GM23338 (cell line): ENCODE measurements at regions not wholly inside any gene's neighbourhood (a gene's known extent, or its start where the extent isn't known, plus 50 kb on each side); places are given as distances from the start of the nearest gene placed in this dataset.

Experiments
- ATAC-seq: fragments of 200-7000 bp; cut with Tn5 transposase; 3 replicates; pipeline ENCODE4 v1.9.1; 2020
- DNase-seq: peaks from one replicate; pipeline ENCODE4 v3.0.0-alpha.2; 2015; ENCODE audit warnings: low spot score
- H2AFZ ChIP-seq: fragments of 200-600 bp; sonication (generic); 2 replicates; pipeline ENCODE4 v1.8.0; 2016; ENCODE audit warnings: antibody characterized with exemption, mild to moderate bottlenecking, moderate library complexity
- H3F3A ChIP-seq: fragments of 200-600 bp; sonication (generic); replicated peaks from 2 replicates; pipeline ENCODE4 v1.8.0; 2017; ENCODE audit warnings: antibody characterized with exemption, mixed run types, low read depth
- H3K27ac ChIP-seq: fragments of 200-600 bp; sonication (generic); 2 replicates; pipeline ENCODE4 v1.6.1; 2016; ENCODE audit warnings: low read depth
- H3K27me3 ChIP-seq: fragments of 200-600 bp; sonication (generic); 2 replicates; pipeline ENCODE4 v1.8.0; 2016; ENCODE audit warnings: mild to moderate bottlenecking, mixed run types, moderate library complexity; ENCODE audit not compliant: insufficient read depth
- H3K36me3 ChIP-seq: fragments of 200-600 bp; sonication (generic); 2 replicates; pipeline ENCODE4 v1.8.0; 2016; ENCODE audit warnings: mild to moderate bottlenecking; ENCODE audit not compliant: insufficient read depth
- H3K4me1 ChIP-seq: fragments of 200-600 bp; sonication (generic); 2 replicates; pipeline ENCODE4 v1.8.0; 2016; ENCODE audit warnings: mild to moderate bottlenecking, moderate library complexity; ENCODE audit not compliant: insufficient read depth
- H3K4me2 ChIP-seq: fragments of 200-600 bp; sonication (generic); 2 replicates; pipeline ENCODE4 v1.7.1; 2017; ENCODE audit warnings: mixed run types
- H3K4me3 ChIP-seq: fragments of 200-600 bp; sonication (generic); 2 replicates; pipeline ENCODE4 v1.6.1; 2016; ENCODE audit warnings: mixed run types
- H3K79me2 ChIP-seq: fragments of 200-600 bp; sonication (generic); replicated peaks from 2 replicates; pipeline ENCODE4 v1.8.0; 2017; ENCODE audit warnings: mild to moderate bottlenecking; ENCODE audit not compliant: insufficient read depth
- H3K9me2 ChIP-seq: fragments of 200-600 bp; sonication (generic); 2 replicates; pipeline ENCODE4 v1.8.0; 2017; ENCODE audit not compliant: insufficient read depth
- H4K20me1 ChIP-seq: fragments of 200-600 bp; sonication (generic); replicated peaks from 2 replicates; pipeline ENCODE4 v1.8.0; 2017; ENCODE audit warnings: mild to moderate bottlenecking; ENCODE audit not compliant: insufficient read depth
- H3K27ac Mint-ChIP-seq: 2 replicates; pipeline ENCODE4 v1.8.0; 2020; ENCODE audit warnings: inconsistent platforms, mild to moderate bottlenecking, moderate library complexity, mixed read lengths
- H3K27me3 Mint-ChIP-seq: 3 replicates; pipeline ENCODE4 v1.8.0; 2022; ENCODE audit warnings: low read depth, mild to moderate bottlenecking, moderate library complexity, mixed read lengths, inconsistent platforms; ENCODE audit not compliant: insufficient read depth, poor library complexity
- H3K36me3 Mint-ChIP-seq: 3 replicates; pipeline ENCODE4 v1.8.0; 2021; ENCODE audit warnings: low read depth, mild to moderate bottlenecking, inconsistent platforms, moderate library complexity, mixed read lengths
- H3K4me1 Mint-ChIP-seq: 3 replicates; pipeline ENCODE4 v1.8.0; 2020; ENCODE audit warnings: mild to moderate bottlenecking, inconsistent platforms, mixed read lengths
- H3K4me3 Mint-ChIP-seq: 3 replicates; pipeline ENCODE4 v1.8.0; 2021; ENCODE audit warnings: moderate library complexity, mild to moderate bottlenecking, inconsistent platforms, mixed read lengths
- H3K9me3 Mint-ChIP-seq: 3 replicates; pipeline ENCODE4 v1.8.0; 2020; ENCODE audit warnings: moderate library complexity, mild to moderate bottlenecking, inconsistent platforms, mixed read lengths
- CTCF ChIP-seq, 2 experiments: fragments of 200-600 bp in 1 of 2; sonication (generic) in 1 of 2; conservative IDR thresholded peaks; 2 replicates each; pipeline versions ENCODE4 v1.5.1 to v1.6.1; 2016 to 2017; ENCODE audit warnings: antibody characterized with exemption in 2 of 2, low read depth in 2 of 2, mild to moderate bottlenecking in 2 of 2, moderate library complexity in 1 of 2
- ETS1 ChIP-seq: IDR thresholded peaks from 2 replicates; pipeline ENCODE4 v1.6.1; 2016; ENCODE audit warnings: antibody characterized with exemption
- EZH2 ChIP-seq: fragments of 200-600 bp; sonication (generic); IDR thresholded peaks from one replicate; pipeline ENCODE4 v1.8.0; 2017; ENCODE audit warnings: antibody characterized with exemption, mild to moderate bottlenecking, low read depth; ENCODE audit not compliant: unreplicated experiment
- POLR2AphosphoS5 ChIP-seq: IDR thresholded peaks from 2 replicates; pipeline ENCODE4 v1.6.1; 2016; ENCODE audit warnings: antibody characterized with exemption, low read depth
- STAT1 ChIP-seq: IDR thresholded peaks from one replicate; pipeline ENCODE4 v1.6.1; 2016; ENCODE audit warnings: antibody characterized with exemption; ENCODE audit not compliant: unreplicated experiment
- ZNF331 ChIP-seq: fragments of 250-450 bp; sonication (Bioruptor Pico); IDR thresholded peaks from 2 replicates; pipeline ENCODE4 v1.5.0; 2020; ENCODE audit warnings: low read depth, mild to moderate bottlenecking, moderate library complexity
- ZNF462 ChIP-seq: fragments of 250-450 bp; sonication (Bioruptor Pico); IDR thresholded peaks from 2 replicates; pipeline ENCODE4 v1.5.0; 2020; ENCODE audit warnings: mild to moderate bottlenecking, moderate library complexity

GRCh38 chr13:20303636-20304035, 71.5 kb upstream of the GJB6 start:
- peaks cover 48% of the 10 kb centered on the region for H3K27me3 ChIP-seq
- H3K36me3 ChIP-seq = no peaks in the 10 kb centered on the region
- no peaks in the 10 kb centered on the region; the same call in 2 of the 3 replicates for H3K36me3 Mint-ChIP-seq
- no peak overlapping the region for H3K27ac Mint-ChIP-seq
- no peak overlapping the region for H3K4me3 ChIP-seq
- H3K79me2 ChIP-seq = no peaks in the 10 kb centered on the region
- no peak overlapping the region for H3K4me2 ChIP-seq
- no peak overlapping the region for H2AFZ ChIP-seq
- no peaks in the 10 kb centered on the region for H4K20me1 ChIP-seq
- peaks cover 9% of the 10 kb centered on the region for H3K4me1 ChIP-seq
- no peak overlapping the region for H3K27ac ChIP-seq
- ATAC-seq (no peak), DNase-seq (no peak)
- H3K4me3 Mint-ChIP-seq = no peak overlapping the region
- peaks cover 15% of the 10 kb centered on the region for H3K4me1 Mint-ChIP-seq
- TF ChIP-seq ZNF462 (CRISPR knock-in tag) (no peak), CTCF (conservative IDR thresholded peaks at IDR 0.05; ENCODE audit: low read depth in 2 of 2) (no peak), ETS1 (no peak), STAT1 (no peak), EZH2 (no peak), POLR2AphosphoS5 (no peak), ZNF331 (no peak)
- peaks cover 10% of the 10 kb centered on the region for H3K9me3 Mint-ChIP-seq
- H3F3A ChIP-seq = no peaks in the 10 kb centered on the region
- H3K27me3 Mint-ChIP-seq = peaks cover 20% of the 10 kb centered on the region
- H3K9me2 ChIP-seq = no peaks in the 10 kb centered on the region
